ENCODE measurements at regions not wholly inside any gene's neighbourhood (a gene's known extent, or its start where the extent isn't known, plus 50 kb on each side); places are given as distances from the start of the nearest gene placed in this dataset.
"Not testable (repeated sequence)": the region's sequence is repeated elsewhere in the genome, so short reads cannot be mapped to it uniquely, and the experiment has no call there.

DNA sequence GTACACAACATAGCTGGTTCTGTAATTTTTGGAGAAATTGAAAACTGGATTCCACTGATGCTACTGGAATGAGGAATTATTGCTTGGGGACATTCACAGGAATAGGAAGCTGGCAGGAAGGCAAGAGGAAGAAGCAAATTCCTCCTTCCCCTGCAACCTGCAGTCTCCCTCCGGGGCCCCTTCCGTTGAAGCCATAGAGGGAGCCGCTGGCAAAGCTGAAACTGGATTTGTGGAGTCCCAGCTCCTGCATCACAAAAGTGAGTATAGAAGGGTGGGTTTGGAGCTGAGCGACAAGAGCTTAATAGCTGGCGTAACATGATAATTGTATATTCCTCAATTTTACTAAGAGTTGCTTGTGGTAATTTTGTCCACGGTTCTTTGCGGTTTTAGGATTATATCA lies 190.8 kb downstream of the ADRA2A start:
- DNase-seq (ENCODE audit: low read depth): no peak

DNA sequence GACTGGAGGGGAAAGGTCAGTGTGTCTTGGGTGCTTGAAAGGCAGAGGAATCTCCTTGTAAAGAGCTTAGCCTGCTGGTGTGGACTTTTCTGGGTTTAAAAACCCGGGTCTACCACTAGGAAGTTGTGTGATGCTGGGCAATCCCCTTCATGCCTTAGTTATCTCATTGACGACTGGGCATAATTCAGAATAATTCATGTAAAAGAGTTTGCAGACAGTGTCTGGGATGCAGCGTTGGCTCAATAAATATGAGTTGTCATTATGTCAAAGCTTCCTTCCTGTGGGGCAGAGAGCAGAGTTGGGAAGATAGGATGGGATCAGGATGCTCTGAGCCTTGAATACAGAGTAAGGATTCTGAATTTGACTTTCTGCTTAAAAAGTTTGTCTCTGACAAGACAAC lies 196.4 kb downstream of the ADRA2A start:
- DNase-seq (ENCODE audit: low read depth): no peak

DNA sequence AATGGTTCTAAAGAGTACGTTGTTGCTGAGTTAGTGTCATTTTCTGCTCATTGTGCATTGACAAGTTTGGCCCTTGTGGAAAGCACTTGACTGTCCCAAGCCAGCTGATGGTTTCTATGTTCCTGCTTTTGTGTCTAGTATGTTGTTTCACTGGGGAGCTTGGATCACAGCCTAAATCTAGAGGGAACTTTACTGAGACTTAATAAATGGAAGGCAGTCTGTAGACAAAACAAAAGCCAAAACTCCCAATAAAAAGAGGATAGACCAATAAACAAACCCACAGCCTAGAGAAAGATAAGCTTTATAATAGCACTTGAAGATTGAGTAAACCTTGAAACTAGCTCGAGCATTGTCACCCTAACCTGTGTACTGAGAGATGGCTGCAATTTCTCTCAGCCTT lies 196.8 kb downstream of the ADRA2A start:
- DNase-seq (ENCODE audit: low read depth): no peak

DNA sequence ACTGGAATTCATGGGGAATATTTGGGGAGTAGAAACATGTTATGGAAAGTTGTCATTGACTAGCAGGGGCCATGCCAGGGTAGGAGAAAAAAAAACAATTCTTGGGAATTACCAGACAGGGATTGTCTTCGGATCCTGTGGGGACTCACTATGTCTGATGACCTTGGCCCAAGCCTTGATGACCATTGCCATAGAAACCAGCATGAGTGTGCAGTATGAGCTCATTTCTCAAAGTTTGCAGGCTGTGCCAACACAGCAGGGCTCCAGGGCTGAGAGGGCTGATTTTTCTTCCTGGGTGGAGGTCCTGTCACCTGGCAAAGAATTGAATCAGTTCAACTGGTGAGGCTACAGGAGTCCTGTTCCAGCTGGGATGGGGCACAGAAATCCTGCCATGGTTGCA lies 198.3 kb downstream of the ADRA2A start:
- no peak for DNase-seq (ENCODE audit: low read depth)

- DNase-seq (ENCODE audit: low read depth): no peak
These were observed 200.8 kb downstream of the ADRA2A start for GRCh38 chr10:111277661-111278060.

- no peak for DNase-seq (ENCODE audit: low read depth)
These were observed 201.4 kb downstream of the ADRA2A start for GRCh38 chr10:111278266-111278665.

- no peak for DNase-seq (ENCODE audit: low read depth)
These were observed 204.7 kb downstream of the ADRA2A start for GRCh38 chr10:111281516-111281915.

DNA sequence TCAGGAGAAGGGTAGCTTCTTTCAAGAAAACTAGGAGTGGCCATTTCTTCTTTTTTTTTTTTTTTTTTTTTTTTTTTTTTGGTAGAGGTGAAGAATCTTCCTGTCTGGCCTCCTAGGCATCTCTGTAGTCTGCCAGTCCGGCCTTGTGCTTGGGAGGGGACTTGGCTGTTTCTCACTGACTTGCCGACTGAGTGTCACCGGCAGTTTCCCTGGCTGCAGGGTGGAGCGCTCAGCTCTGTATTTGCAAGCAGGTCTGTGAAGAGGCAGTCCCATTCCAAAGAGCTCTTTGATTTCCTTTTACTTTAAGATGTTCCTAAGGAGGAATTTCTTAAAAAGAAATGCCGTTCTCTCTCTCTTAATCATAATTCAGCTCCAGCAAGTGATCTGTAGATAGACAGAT lies 212.6 kb downstream of the ADRA2A start:
- DNase-seq (ENCODE audit: low read depth): no peak

DNA sequence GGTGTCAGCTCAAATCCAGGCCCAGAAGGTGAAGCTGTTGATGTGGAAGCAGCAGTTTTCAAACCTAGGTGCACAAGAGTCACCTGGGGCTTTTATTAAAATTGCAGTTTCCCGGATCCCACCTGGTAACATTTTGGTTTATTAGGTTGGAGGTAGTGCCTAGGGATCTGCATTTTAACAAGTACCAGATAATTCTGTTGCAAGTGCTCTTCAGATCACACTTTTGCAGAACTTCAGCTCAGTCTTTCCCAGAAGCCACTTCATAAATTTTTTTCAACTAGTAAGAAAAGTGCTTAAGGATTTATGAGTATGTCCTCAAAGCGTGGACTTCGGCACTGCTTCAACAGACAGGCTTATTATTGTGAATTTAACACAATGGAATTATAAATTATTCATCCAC lies 213.8 kb downstream of the ADRA2A start:
- DNase-seq (ENCODE audit: low read depth): no peak

DNA sequence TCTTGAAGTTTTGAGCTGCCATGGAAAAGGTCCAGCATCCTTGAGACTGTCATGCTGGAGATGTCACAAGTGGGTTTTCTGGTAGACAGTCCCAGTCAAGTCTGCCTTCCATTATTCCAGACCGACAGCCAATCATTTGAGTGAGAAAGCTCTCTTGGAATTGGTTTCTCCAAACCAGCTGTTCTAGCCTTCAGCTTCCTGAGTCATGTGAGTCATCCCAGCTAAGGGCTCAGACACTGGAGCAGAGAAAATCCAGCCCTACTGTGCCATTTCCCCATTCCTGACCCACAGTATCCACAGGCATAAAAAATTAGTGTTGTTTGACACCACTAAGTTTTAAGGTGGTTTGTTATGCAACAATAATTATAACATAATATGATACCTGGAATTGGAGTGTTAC lies 219.0 kb downstream of the ADRA2A start:
- no peak for DNase-seq (ENCODE audit: low read depth)

GRCh38 chr10:111297351-111297848 lies 220.6 kb downstream of the ADRA2A start:
- no peak for DNase-seq (ENCODE audit: low read depth)

GRCh38 chr10:111298031-111298430 lies 221.2 kb downstream of the ADRA2A start:
- no peak for DNase-seq (ENCODE audit: low read depth)

- no peak for DNase-seq (ENCODE audit: low read depth)
These were observed 222.2 kb downstream of the ADRA2A start for GRCh38 chr10:111299037-111299436.

DNA sequence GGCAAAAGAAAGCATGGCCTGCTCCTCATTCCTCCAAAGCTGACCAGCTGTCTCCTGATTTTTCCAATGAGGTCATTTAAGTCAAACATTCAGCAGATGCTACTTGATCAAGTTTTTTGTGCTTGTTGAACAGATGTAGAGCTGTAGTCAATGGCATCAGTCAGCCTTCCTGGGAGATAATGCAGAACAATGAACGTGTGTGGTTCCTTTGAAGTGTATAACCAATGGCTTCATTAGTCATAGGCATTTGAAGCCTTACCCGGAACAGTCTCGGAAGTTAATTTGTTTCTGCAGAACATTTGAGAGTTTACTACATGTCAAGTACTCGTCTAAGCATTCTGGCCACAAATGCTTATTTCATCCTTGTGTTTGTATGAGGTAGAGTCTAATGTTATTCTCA lies 227.1 kb downstream of the ADRA2A start:
- DNase-seq (ENCODE audit: low read depth): no peak

- no peak for DNase-seq (ENCODE audit: low read depth)
These were observed 239.9 kb downstream of the ADRA2A start for GRCh38 chr10:111316722-111317212.

DNA sequence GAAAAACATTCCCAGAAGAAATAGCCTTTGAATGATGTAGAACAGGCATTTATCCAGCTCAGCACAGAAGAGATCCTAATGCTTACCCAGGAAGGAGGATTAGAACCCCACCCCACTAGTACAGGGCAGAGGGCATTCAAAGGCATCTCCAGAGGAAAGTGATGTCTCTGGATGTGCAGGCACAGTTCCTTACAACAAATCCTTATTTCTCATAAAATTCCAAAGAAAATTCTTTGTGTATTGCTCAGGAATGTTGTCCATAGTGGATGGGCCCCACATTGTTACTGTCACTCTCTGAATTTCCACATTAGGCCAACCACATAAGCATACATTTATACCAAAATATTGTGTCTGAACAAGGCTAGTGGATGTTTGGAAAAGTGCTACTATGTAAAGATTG lies 243.0 kb downstream of the ADRA2A start:
- no peak for DNase-seq (ENCODE audit: low read depth)

DNA sequence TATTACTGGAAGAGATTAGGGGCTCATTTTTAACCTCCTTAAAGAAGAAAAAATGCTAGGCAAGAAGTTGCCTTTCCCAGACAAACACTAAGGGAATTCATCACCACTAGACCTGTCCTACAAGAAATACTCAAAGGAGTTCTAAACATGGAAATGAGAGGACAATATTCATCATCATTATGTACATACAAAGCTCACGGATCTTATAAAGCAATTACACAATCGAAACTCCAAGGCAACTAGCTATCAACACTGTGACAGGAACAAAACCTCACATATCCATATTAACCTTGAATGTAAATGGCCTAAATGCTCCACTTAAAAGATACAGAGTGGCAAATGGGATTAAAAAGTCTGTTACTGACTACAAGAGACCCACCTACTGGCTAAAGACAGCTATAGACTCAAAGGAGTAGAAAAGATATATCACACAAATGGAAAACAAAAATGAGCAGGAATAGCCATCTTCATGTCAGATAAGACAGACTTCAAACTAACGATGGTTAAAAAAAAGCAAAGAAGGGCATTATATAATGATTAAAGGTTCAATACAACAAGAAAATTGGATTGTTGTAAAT lies 246.6 kb downstream of the ADRA2A start:
- DNase-seq (ENCODE audit: low read depth): no peak

DNA sequence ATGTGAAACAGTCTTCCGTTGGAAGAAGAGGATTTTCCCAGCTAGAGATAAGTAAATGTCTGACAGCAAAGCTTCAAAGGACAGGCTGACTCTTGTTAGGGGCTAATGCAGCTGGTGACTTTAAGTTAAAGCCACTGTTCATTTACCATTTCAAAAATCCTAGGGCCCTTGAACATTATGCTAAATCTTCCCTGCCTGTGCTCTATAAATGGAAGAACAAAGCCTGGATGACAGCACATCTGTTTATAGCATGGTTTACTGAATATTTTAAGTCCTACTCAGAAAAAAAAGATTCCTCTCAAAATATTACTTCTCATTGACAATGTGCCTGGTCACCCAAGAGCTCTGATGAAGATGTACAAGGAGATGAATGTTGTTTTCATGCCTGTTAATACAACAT lies 255.3 kb downstream of the ADRA2A start:
- DNase-seq (ENCODE audit: low read depth): not testable (repeated sequence)

DNA sequence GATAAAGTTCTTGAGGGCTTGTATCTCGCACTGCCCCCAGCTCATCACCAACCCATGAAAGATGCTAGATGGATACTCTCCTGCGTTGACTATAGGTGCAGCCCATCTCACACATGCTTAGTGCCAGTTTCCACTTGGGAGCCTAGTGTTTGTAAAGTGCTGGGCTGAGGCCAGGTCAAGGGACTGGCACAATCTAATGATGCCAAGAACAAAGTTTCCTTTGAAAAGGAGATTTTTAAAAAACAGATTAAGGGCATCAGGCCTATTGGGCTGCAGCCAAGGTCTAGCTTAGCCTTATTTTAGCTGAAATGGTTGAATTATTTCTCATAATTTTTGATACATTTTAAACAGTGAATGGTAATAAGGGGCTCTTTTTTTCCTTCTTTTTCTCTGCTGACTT lies 259.0 kb downstream of the ADRA2A start:
- no peak for DNase-seq (ENCODE audit: low read depth)

DNA sequence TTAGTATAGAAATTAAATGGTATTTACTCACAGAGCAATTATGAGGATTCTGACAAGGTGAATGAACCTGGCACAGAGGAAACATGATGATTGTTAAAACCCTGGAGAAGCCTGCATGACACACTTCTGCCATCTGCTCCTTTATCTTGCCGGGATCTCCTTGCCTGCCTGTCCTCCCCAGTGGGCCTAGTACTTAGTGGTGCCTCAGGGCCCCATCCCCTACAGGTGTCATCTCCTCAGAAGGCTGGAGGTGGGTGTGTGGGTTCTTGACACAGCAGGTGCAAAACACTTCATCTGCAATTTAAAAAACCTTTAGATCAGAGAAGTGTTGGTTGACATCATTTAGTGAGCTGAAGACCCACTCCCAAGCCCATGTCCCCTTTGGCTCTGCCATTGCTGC lies 261.2 kb downstream of the ADRA2A start:
- no peak for DNase-seq (ENCODE audit: low read depth)

DNA sequence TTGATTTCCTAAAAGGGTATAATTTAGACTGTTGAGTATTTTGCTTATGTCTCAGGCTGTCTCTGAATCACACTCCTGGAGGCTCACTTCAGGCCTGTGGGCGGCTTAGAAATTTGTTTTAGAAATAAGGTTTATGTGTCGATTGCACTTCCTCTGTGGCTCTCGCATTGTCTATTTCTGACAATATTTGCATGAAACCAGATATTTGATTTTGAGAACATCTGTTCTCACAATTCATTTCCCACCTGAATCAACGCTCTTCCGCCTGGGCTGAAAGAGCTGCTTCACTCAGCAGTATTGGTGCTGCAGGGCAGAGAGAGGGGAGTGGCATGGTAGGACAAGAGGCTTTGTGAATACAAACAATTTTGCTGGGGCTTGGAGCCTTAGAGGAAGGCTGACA lies 262.0 kb downstream of the ADRA2A start:
- no peak for DNase-seq (ENCODE audit: low read depth)

DNA sequence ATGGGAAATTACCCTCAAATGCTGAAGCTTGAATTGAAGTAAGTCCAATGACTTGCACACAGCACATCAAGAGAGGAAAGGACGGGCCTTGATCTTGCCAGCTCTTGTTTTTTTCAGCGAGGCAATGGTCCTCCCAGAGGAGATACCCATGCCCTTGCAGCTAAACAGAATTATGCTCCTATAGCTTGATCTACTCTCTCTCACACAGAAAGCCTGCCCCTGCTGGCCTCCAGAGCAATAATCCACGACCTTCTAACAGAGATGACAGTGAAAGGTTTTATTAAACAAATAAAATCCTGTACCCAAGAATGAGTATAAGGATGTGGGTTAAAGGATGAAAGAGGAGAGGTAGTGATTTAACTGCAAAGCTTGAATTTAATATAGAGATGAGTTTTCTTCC lies 268.0 kb downstream of the ADRA2A start:
- DNase-seq (ENCODE audit: low read depth): peak; percentile 0

DNA sequence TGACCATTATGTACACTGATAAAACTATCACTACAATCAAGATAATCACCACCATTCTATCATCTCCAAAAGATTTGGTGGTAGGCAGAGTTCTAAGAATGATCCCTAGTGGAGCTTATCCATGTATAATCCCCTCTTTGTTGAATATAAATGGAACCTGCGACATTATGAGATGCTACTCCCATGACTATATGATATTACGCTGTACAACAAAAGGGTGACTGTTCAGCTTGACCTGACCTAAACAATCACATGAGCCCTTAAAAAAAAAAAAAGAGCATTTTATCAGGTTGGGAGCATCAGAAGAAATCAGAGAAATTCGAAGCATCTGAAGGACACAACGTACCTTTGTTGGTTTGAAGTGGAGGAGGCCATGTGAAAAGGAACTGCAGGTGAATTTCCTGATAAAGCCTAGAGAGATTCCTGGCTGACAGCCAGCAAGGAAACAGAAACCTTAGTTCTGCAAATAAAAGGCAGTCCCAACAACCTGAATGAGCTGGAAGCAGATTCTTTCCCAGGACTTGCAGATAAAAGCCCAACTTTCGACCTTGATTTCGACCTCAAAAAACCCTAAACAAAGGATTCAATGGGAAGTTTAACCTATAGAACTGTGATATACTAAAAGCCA lies 270.7 kb downstream of the ADRA2A start:
- DNase-seq (ENCODE audit: low read depth): no peak

DNA sequence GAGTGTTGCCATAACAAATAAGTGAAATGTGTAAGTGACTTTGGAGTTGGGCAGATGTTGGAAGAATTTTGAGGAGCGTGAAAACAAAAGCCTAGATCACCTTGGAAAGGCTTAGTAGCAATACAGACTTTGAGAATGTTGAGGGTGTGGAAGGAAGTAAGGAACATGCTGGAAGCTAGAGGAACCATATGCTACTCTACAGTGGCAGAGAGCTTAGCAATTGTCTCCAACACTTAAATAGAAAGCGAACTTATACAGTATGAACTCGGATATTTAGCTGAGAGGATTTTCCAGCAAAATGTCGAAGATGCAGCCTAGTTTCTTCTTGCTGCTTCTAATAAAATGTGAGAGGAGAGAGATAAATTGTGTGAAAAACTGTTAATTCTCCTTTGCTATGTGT lies 271.2 kb downstream of the ADRA2A start:
- no peak for DNase-seq (ENCODE audit: low read depth)

All from iris pigment epithelial cell (primary cell).